ENCODE measurements at regions not wholly inside any gene's neighbourhood (a gene's known extent, or its start where the extent isn't known, plus 50 kb on each side); places are given as distances from the start of the nearest gene placed in this dataset.

GRCh38 chr4:180486342-180486741, 1756.9 kb upstream of the TENM3 start:
- ATAC-seq (no peak), DNase-seq (ENCODE audit: low spot score) (no peak)
- intact Hi-C loops (cut with DNase I) = no loop called here

GRCh38 chr4:180489787-180490186, 1753.4 kb upstream of the TENM3 start:
- intact Hi-C loops (cut with DNase I) = no loop called here
- no peak for ATAC-seq
- DNase-seq (ENCODE audit: low spot score) = no peak

GRCh38 chr4:180491210-180491609, 1752.0 kb upstream of the TENM3 start:
- ATAC-seq = no peak
- intact Hi-C loops (cut with DNase I) = no loop called here

GRCh38 chr4:180493299-180493698, 1749.9 kb upstream of the TENM3 start:
- no peak for DNase-seq (ENCODE audit: low spot score)
- intact Hi-C loops (cut with DNase I) = no loop called here
- ATAC-seq = no peak

More at GRCh38 chr4:180491210-180491609, 1752.0 kb upstream of the TENM3 start:
- DNase-seq (ENCODE audit: low spot score) = no peak

GRCh38 chr4:180500154-180500553, 1743.0 kb upstream of the TENM3 start:
- intact Hi-C loops (cut with DNase I) = no loop called here
- DNase-seq (ENCODE audit: low spot score) = no peak
- no peak for ATAC-seq

- intact Hi-C loops (cut with DNase I) = no loop called here
- DNase-seq (ENCODE audit: low spot score) = no peak
- ATAC-seq = no peak
Measured at GRCh38 chr4:180512801-180513475, 1730.3 kb upstream of the TENM3 start.

GRCh38 chr4:180518906-180519305, 1724.3 kb upstream of the TENM3 start:
- no peak for DNase-seq (ENCODE audit: low spot score)
- intact Hi-C loops (cut with DNase I) = no loop called here
- ATAC-seq = no peak

GRCh38 chr4:180521181-180521580, 1722.0 kb upstream of the TENM3 start:
- DNase-seq (ENCODE audit: low spot score) = no peak

GRCh38 chr4:180525523-180526077, 1717.6 kb upstream of the TENM3 start:
- ATAC-seq (no peak), DNase-seq (ENCODE audit: low spot score) (no peak)
- intact Hi-C loops (cut with DNase I) = no loop called here

More at GRCh38 chr4:180521181-180521580, 1722.0 kb upstream of the TENM3 start:
- no peak for ATAC-seq
- intact Hi-C loops (cut with DNase I) = no loop called here

- ATAC-seq = no peak
- no peak for DNase-seq (ENCODE audit: low spot score)
- intact Hi-C loops (cut with DNase I) = no loop called here
Measured at GRCh38 chr4:180528003-180528402, 1715.2 kb upstream of the TENM3 start.

GRCh38 chr4:180530787-180531186, 1712.4 kb upstream of the TENM3 start:
- intact Hi-C loops (cut with DNase I) = no loop called here
- ATAC-seq (no peak), DNase-seq (ENCODE audit: low spot score) (no peak)

- intact Hi-C loops (cut with DNase I) = no loop called here
- no peak for DNase-seq (ENCODE audit: low spot score)
- no peak for ATAC-seq
Measured at GRCh38 chr4:180532691-180533090, 1710.5 kb upstream of the TENM3 start.

GRCh38 chr4:180538384-180539057, 1704.7 kb upstream of the TENM3 start:
- DNase-seq (ENCODE audit: low spot score) (no peak), ATAC-seq (no peak)
- intact Hi-C loops (cut with DNase I) = no loop called here

GRCh38 chr4:180539284-180539683, 1703.9 kb upstream of the TENM3 start:
- ATAC-seq (no peak), DNase-seq (ENCODE audit: low spot score) (no peak)
- intact Hi-C loops (cut with DNase I) = no loop called here

- ATAC-seq (no peak), DNase-seq (ENCODE audit: low spot score) (no peak)
- intact Hi-C loops (cut with DNase I) = no loop called here
Measured at GRCh38 chr4:180541678-180542077, 1701.5 kb upstream of the TENM3 start.

- DNase-seq (ENCODE audit: low spot score) (no peak), ATAC-seq (no peak)
- intact Hi-C loops (cut with DNase I) = no loop called here
Measured at GRCh38 chr4:180542445-180543100, 1700.6 kb upstream of the TENM3 start.

GRCh38 chr4:180550106-180550505, 1693.1 kb upstream of the TENM3 start:
- DNase-seq (ENCODE audit: low spot score) = no peak
- intact Hi-C loops (cut with DNase I) = no loop called here
- ATAC-seq = no peak

- ATAC-seq = no peak
- no peak for DNase-seq (ENCODE audit: low spot score)
- intact Hi-C loops (cut with DNase I) = no loop called here
Measured at GRCh38 chr4:180557348-180557747, 1685.9 kb upstream of the TENM3 start.

- intact Hi-C loops (cut with DNase I) = no loop called here
- DNase-seq (ENCODE audit: low spot score) (no peak), ATAC-seq (no peak)
Measured at GRCh38 chr4:180557950-180558349, 1685.3 kb upstream of the TENM3 start.

GRCh38 chr4:180558427-180558826, 1684.8 kb upstream of the TENM3 start:
- intact Hi-C loops (cut with DNase I) = no loop called here
- ATAC-seq (no peak), DNase-seq (ENCODE audit: low spot score) (no peak)
